Endothelial cell of umbilical vein (primary cell): ENCODE measurements at regions not wholly inside any gene's neighbourhood (a gene's known extent, or its start where the extent isn't known, plus 50 kb on each side); places are given as distances from the start of the nearest gene placed in this dataset.

Experiments
- BruUV-seq: library from RNA; stranded (reverse); fragments of 400-500 nt; replicated peaks from 2 replicates; lab custom pipeline; 2021; lab: Mats Ljungman, UMichigan
- CTCF ChIA-PET: fragments of 300-600, 350-600 bp; sonication (Branson Sonifier 250); formaldehyde crosslinking; loops from one replicate; lab custom pipeline; 2021; ENCODE audit warnings: antibody characterized with exemption, inconsistent platforms; lab: Charles Lee
- POLR2A ChIA-PET: fragments of 300-600, 350-600 bp; sonication (Branson Sonifier 250); formaldehyde crosslinking; loops from one replicate; lab custom pipeline; 2021; ENCODE audit warnings: antibody characterized with exemption, inconsistent platforms; lab: Charles Lee
- DNase-seq: peaks from one replicate; pipeline ENCODE4 v3.0.0-alpha.2; 2011; ENCODE audit warnings: low read depth, low spot score
- FAIRE-seq: peaks from 2 replicates; lab custom pipeline; 2011; peaks lifted over from hg19 to GRCh38; lab: Jason Lieb, UNC
- H2AFZ ChIP-seq: 2 replicates; pipeline ENCODE4 v1.6.0; 2012; ENCODE audit warnings: low read depth, low read length, control low read depth, inconsistent platforms
- H3K27ac ChIP-seq: 2 replicates; pipeline ENCODE4 v1.5.1; 2011; ENCODE audit warnings: low read depth, mild to moderate bottlenecking, control low read depth, low read length, moderate library complexity; ENCODE audit not compliant: insufficient read depth
- H3K27me3 ChIP-seq, 2 experiments: 2 replicates each; pipeline versions ENCODE4 v1.6.0 to v1.6.1; 2011; ENCODE audit warnings: low read length in 2 of 2, mixed read lengths in 1 of 2; ENCODE audit not compliant: control insufficient read depth in 2 of 2, insufficient read depth in 2 of 2
- H3K36me3 ChIP-seq, 2 experiments: 2 replicates in 1 of 2; 3 replicates in 1 of 2; pipeline ENCODE4 v1.5.1; 2011; ENCODE audit warnings: low read length in 2 of 2, mild to moderate bottlenecking in 1 of 2, moderate library complexity in 1 of 2; ENCODE audit not compliant: control insufficient read depth in 2 of 2, insufficient read depth in 2 of 2; ENCODE audit errors: extremely low read depth in 1 of 2
- H3K4me1 ChIP-seq: 3 replicates; pipeline ENCODE4 v1.5.1; 2011; ENCODE audit warnings: mild to moderate bottlenecking, low read length; ENCODE audit not compliant: control insufficient read depth, insufficient read depth; ENCODE audit errors: extremely low read depth
- H3K4me2 ChIP-seq: 2 replicates; pipeline ENCODE4 v1.6.1; 2011; ENCODE audit warnings: low read length, control low read depth, mixed read lengths; ENCODE audit not compliant: insufficient read depth
- H3K4me3 ChIP-seq, 3 experiments: fragments of 200-600 bp in 1 of 3; sonication (generic), shearing (Covaris generic) in 1 of 3; replicated peaks in 1 of 3; 2 replicates each; pipeline ENCODE4 v1.5.1; 2011 to 2016; ENCODE audit warnings: control low read depth in 3 of 3, low read length in 3 of 3, mild to moderate bottlenecking in 2 of 3, inconsistent platforms in 1 of 3, low read depth in 1 of 3, moderate library complexity in 1 of 3; ENCODE audit not compliant: insufficient read depth in 1 of 3
- H3K79me2 ChIP-seq: 2 replicates; pipeline ENCODE4 v1.6.0; 2012; ENCODE audit warnings: low read length, inconsistent platforms; ENCODE audit not compliant: control insufficient read depth, insufficient read depth
- H3K9ac ChIP-seq: replicated peaks from 2 replicates; pipeline ENCODE3; 2011; ENCODE audit warnings: low read length, control low read depth; ENCODE audit not compliant: insufficient read depth; ENCODE audit errors: extremely low read depth
- H3K9me1 ChIP-seq: replicated peaks from 3 replicates; pipeline ENCODE4 v1.6.0; 2011; ENCODE audit warnings: mild to moderate bottlenecking, low read length; ENCODE audit not compliant: control insufficient read depth, insufficient read depth; ENCODE audit errors: extremely low read depth
- H3K9me3 ChIP-seq: replicated peaks from 2 replicates; pipeline ENCODE4 v1.5.1; 2012; ENCODE audit warnings: low read length, inconsistent platforms; ENCODE audit not compliant: control insufficient read depth, insufficient read depth
- H4K20me1 ChIP-seq: replicated peaks from 2 replicates; pipeline ENCODE3; 2011; ENCODE audit warnings: mild to moderate bottlenecking, low read length; ENCODE audit not compliant: control insufficient read depth, insufficient read depth; ENCODE audit errors: extremely low read depth
- CTCF ChIP-seq, 2 donors: IDR thresholded peaks; 1 replicate in 1 of 2; 2 replicates in 1 of 2; pipeline ENCODE4 v1.5.1; 2011; ENCODE audit warnings: low read length in 2 of 2, mild to moderate bottlenecking in 2 of 2, moderate library complexity in 2 of 2, control low read depth in 1 of 2, inconsistent platforms in 1 of 2, low read depth in 1 of 2; ENCODE audit not compliant: insufficient read depth in 1 of 2; ENCODE audit errors: extremely low read depth in 1 of 2
- EZH2 ChIP-seq: IDR thresholded peaks from 2 replicates; pipeline ENCODE4 v1.6.1; 2012; ENCODE audit warnings: borderline replicate concordance, low read depth, mild to moderate bottlenecking, moderate library complexity, low read length, inconsistent platforms; ENCODE audit not compliant: severe bottlenecking
- FOS ChIP-seq: IDR thresholded peaks from 2 replicates; pipeline ENCODE4 v1.6.1; 2011; ENCODE audit warnings: mild to moderate bottlenecking, low read length, moderate library complexity, borderline replicate concordance; ENCODE audit not compliant: insufficient read depth
- GATA2 ChIP-seq: IDR thresholded peaks from 2 replicates; pipeline ENCODE4 v1.7.0; 2011; ENCODE audit warnings: low read depth, mild to moderate bottlenecking, moderate library complexity, mixed read lengths, low read length; ENCODE audit not compliant: insufficient read length, insufficient read depth
- JUN ChIP-seq: IDR thresholded peaks from 2 replicates; pipeline ENCODE4 v1.6.1; 2011; ENCODE audit warnings: borderline replicate concordance, low read depth; ENCODE audit not compliant: insufficient read length, insufficient read depth
- MAX ChIP-seq: IDR thresholded peaks from 2 replicates; pipeline ENCODE4 v1.6.1; 2011; ENCODE audit not compliant: insufficient read depth, insufficient read length
- MYC ChIP-seq: IDR thresholded peaks from one replicate; pipeline ENCODE4 v1.6.1; 2011; ENCODE audit warnings: mild to moderate bottlenecking, low read depth, low read length
- POLR2A ChIP-seq: IDR thresholded peaks from 2 replicates; pipeline ENCODE4 v1.6.1; 2012; ENCODE audit warnings: low read depth, mild to moderate bottlenecking, control low read depth, low read length
- dilution Hi-C: fragments of 300-500 bp; cut with MboI; formaldehyde crosslinking; loops from one replicate; pipeline ENCODE4 v1.15.0; 2019; ENCODE audit warnings: low sequenced_read_pairs; ENCODE audit not compliant: extremely low pct_ligation_motif_present
- intact Hi-C: fragments of 100-400 bp; cut with micrococcal nuclease; formaldehyde crosslinking; loops from one replicate; pipeline ENCODE4 v1.10.0; 2022

- ChIA-PET POLR2A (no interaction called here), CTCF (no interaction called here)
- BruUV-seq, result no TSS peak
- Histone ChIP-seq H3K4me1 (no peaks in the 10 kb centered on the region), H2AFZ (no peak overlapping the region), H3K27ac (no peak overlapping the region), H4K20me1 (no peaks in the 10 kb centered on the region), H3K9me3 (peaks cover 13% of the 10 kb centered on the region), H3K9ac (no peak overlapping the region), H3K4me2 (no peak overlapping the region), H3K9me1 (no peaks in the 10 kb centered on the region), H3K4me3 (no peak overlapping the region), H3K27me3 (no peaks in the 10 kb centered on the region), H3K36me3 (no peaks in the 10 kb centered on the region), H3K79me2 (no peaks in the 10 kb centered on the region)
- dilution Hi-C loops (no loop called here), intact Hi-C loops (no loop called here)
- TF ChIP-seq CTCF (IDR thresholded peaks at IDR 0.05; ENCODE audit: extremely low read depth in 1 of 2, insufficient read depth in 1 of 2, low read depth in 1 of 2, low read length in 2 of 2), result no peak
- TF ChIP-seq FOS, result no peak
- TF ChIP-seq POLR2A, result no peak
- TF ChIP-seq EZH2, result no peak
- TF ChIP-seq MYC, result no peak
- TF ChIP-seq GATA2, result no peak
- no peak for TF ChIP-seq MAX
- TF ChIP-seq JUN, result no peak
- FAIRE-seq, result no peak
- no peak for DNase-seq
Measured at GRCh38 chr4:180814875-180815417, 1428.3 kb upstream of the TENM3 start.
